A549 (cell line): ENCODE measurements at regions not wholly inside any gene's neighbourhood (a gene's known extent, or its start where the extent isn't known, plus 50 kb on each side); places are given as distances from the start of the nearest gene placed in this dataset.

Experiments
- CTCF ChIP-seq: fragments of >200 bp; sonication (Bioruptor Twin); formaldehyde crosslinking; IDR thresholded peaks from 3 replicates; pipeline ENCODE4 v1.5.1; 2016
- ESRRA ChIP-seq: fragments of 150-350 bp; IDR thresholded peaks from 2 replicates; pipeline ENCODE4 v1.6.1; 2014; ENCODE audit warnings: mild to moderate bottlenecking, low read length, borderline replicate concordance
- JUN ChIP-seq, 2 experiments: fragments of >200 bp; sonication (Bioruptor Twin); formaldehyde crosslinking; IDR thresholded peaks; 2 replicates in 1 of 2; 3 replicates in 1 of 2; pipeline ENCODE4 v1.6.1; 2016 to 2017
- KDM5A ChIP-seq: fragments of 200-600 bp; sonication (generic); IDR thresholded peaks from 2 replicates; pipeline ENCODE4 v1.6.1; 2016; ENCODE audit warnings: antibody characterized with exemption, mild to moderate bottlenecking
- PHF8 ChIP-seq: fragments of 200-600 bp; sonication (generic); IDR thresholded peaks from 2 replicates; pipeline ENCODE4 v1.6.1; 2016; ENCODE audit warnings: low read depth, mild to moderate bottlenecking, antibody characterized with exemption, moderate library complexity, borderline replicate concordance
- REST ChIP-seq: fragments of 200-600 bp; sonication (generic); IDR thresholded peaks from 2 replicates; pipeline ENCODE4 v1.6.1; 2016; ENCODE audit warnings: antibody characterized with exemption, mild to moderate bottlenecking, moderate library complexity
- TF ChIP-seq, protein P1 (sequence below): fragments of 250-450 bp; sonication (Bioruptor Pico); IDR thresholded peaks from 2 replicates; pipeline ENCODE4 v1.5.0; 2021; ENCODE audit warnings: mild to moderate bottlenecking, moderate library complexity, borderline replicate concordance

- no peak for TF ChIP-seq PHF8
- TF ChIP-seq JUN (IDR thresholded peaks at IDR 0.05): no peak
- TF ChIP-seq ESRRA: no peak
- no peak for TF ChIP-seq CTCF
- TF ChIP-seq REST: no peak
- TF ChIP-seq KDM5A: no peak
- TF ChIP-seq, protein P1, sequence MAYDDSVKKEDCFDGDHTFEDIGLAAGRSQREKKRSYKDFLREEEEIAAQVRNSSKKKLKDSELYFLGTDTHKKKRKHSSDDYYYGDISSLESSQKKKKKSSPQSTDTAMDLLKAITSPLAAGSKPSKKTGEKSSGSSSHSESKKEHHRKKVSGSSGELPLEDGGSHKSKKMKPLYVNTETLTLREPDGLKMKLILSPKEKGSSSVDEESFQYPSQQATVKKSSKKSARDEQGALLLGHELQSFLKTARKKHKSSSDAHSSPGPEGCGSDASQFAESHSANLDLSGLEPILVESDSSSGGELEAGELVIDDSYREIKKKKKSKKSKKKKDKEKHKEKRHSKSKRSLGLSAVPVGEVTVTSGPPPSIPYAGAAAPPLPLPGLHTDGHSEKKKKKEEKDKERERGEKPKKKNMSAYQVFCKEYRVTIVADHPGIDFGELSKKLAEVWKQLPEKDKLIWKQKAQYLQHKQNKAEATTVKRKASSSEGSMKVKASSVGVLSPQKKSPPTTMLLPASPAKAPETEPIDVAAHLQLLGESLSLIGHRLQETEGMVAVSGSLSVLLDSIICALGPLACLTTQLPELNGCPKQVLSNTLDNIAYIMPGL (CRISPR knock-in tag): no peak
Measured at GRCh38 chr11:70729949-70730348, 331.6 kb downstream of the CTTN start.
